ENCODE measurements at regions not wholly inside any gene's neighbourhood (a gene's known extent, or its start where the extent isn't known, plus 50 kb on each side); places are given as distances from the start of the nearest gene placed in this dataset.

- TF ChIP-seq CTCF (IDR thresholded peaks at IDR 0.05): no peak
These were observed 637.0 kb upstream of the SLC10A2 start for GRCh38 chr13:103703246-103703645.

GRCh38 chr13:103698000-103698399, 631.8 kb upstream of the SLC10A2 start:
- no peak for TF ChIP-seq CTCF (IDR thresholded peaks at IDR 0.05)

- no peak for TF ChIP-seq CTCF (IDR thresholded peaks at IDR 0.05)
These were observed 629.1 kb upstream of the SLC10A2 start for GRCh38 chr13:103695320-103695719.

- TF ChIP-seq CTCF (IDR thresholded peaks at IDR 0.05): no peak
These were observed 628.3 kb upstream of the SLC10A2 start for GRCh38 chr13:103694471-103694870.

GRCh38 chr13:103694033-103694432, 627.8 kb upstream of the SLC10A2 start:
- TF ChIP-seq CTCF (IDR thresholded peaks at IDR 0.05): no peak

GRCh38 chr13:103692442-103692841, 626.2 kb upstream of the SLC10A2 start:
- no peak for TF ChIP-seq CTCF (IDR thresholded peaks at IDR 0.05)

- TF ChIP-seq CTCF (IDR thresholded peaks at IDR 0.05): no peak
These were observed 610.1 kb upstream of the SLC10A2 start for GRCh38 chr13:103676329-103676728.

GRCh38 chr13:103671547-103671946, 605.3 kb upstream of the SLC10A2 start:
- no peak for TF ChIP-seq CTCF (IDR thresholded peaks at IDR 0.05)
